Ecto neural progenitor cell (in vitro differentiated cells): ENCODE measurements at regions not wholly inside any gene's neighbourhood (a gene's known extent, or its start where the extent isn't known, plus 50 kb on each side); places are given as distances from the start of the nearest gene placed in this dataset.

Source experiments
- DNase-seq: peaks from one replicate; pipeline ENCODE4 v3.0.0-alpha.2; 2018; ENCODE audit warnings: low spot score

- no peak for DNase-seq
Observed at GRCh38 chr15:81987628-81988027, 58.2 kb downstream of the MEX3B start.

- no peak for DNase-seq
Observed at GRCh38 chr15:81983497-81983896, 62.3 kb downstream of the MEX3B start.

- DNase-seq = no peak
Observed at GRCh38 chr15:81982808-81983207, 63.0 kb downstream of the MEX3B start.

GRCh38 chr15:81981908-81982307 lies 63.9 kb downstream of the MEX3B start:
- DNase-seq = no peak

- no peak for DNase-seq
Observed at GRCh38 chr15:81977464-81977863, 68.4 kb downstream of the MEX3B start.

GRCh38 chr15:81968691-81969090 lies 77.1 kb downstream of the MEX3B start:
- DNase-seq = no peak

GRCh38 chr15:81966631-81967030 lies 79.2 kb downstream of the MEX3B start:
- no peak for DNase-seq

- no peak for DNase-seq
Observed at GRCh38 chr15:81962482-81962881, 83.3 kb downstream of the MEX3B start.

GRCh38 chr15:81959196-81959595 lies 86.6 kb downstream of the MEX3B start:
- no peak for DNase-seq

GRCh38 chr15:81957698-81958097 lies 88.1 kb downstream of the MEX3B start:
- no peak for DNase-seq

- DNase-seq = no peak
Observed at GRCh38 chr15:81955382-81956062, 90.3 kb downstream of the MEX3B start.

GRCh38 chr15:81954158-81954783 lies 91.5 kb downstream of the MEX3B start:
- no peak for DNase-seq

- DNase-seq = no peak
Observed at GRCh38 chr15:81950841-81951414, 94.9 kb downstream of the MEX3B start.

- DNase-seq = no peak
Observed at GRCh38 chr15:81948751-81949150, 97.1 kb downstream of the MEX3B start.

- no peak for DNase-seq
Observed at GRCh38 chr15:81948222-81948621, 97.6 kb downstream of the MEX3B start.

GRCh38 chr15:81947548-81947947 lies 98.3 kb downstream of the MEX3B start:
- DNase-seq = no peak

- no peak for DNase-seq
Observed at GRCh38 chr15:81945014-81945615, 100.7 kb downstream of the MEX3B start.

- no peak for DNase-seq
Observed at GRCh38 chr15:81942655-81943195, 103.1 kb downstream of the MEX3B start.

GRCh38 chr15:81942157-81942556 lies 103.7 kb downstream of the MEX3B start:
- no peak for DNase-seq

- no peak for DNase-seq
Observed at GRCh38 chr15:81941479-81941878, 104.3 kb downstream of the MEX3B start.

GRCh38 chr15:81940467-81941451 lies 105.1 kb downstream of the MEX3B start:
- no peak for DNase-seq
